HepG2 (cell line): ENCODE measurements at regions not wholly inside any gene's neighbourhood (a gene's known extent, or its start where the extent isn't known, plus 50 kb on each side); places are given as distances from the start of the nearest gene placed in this dataset.

Source experiments
- ATAC-seq: fragments of 200-7000 bp; cut with Tn5 transposase; 3 replicates; pipeline ENCODE4 v1.9.1; 2020; ENCODE audit warnings: mild to moderate bottlenecking, moderate library complexity
- BruUV-seq: library from RNA; stranded (reverse); fragments of 400-500 nt; replicated peaks from 2 replicates; lab custom pipeline; 2021; lab: Mats Ljungman, UMichigan
- CTCF ChIA-PET: fragments of 300-600 bp; formaldehyde crosslinking; extraction: SDS; loops from one replicate; lab custom pipeline; 2021; ENCODE audit warnings: low total read pairs, inconsistent platforms, low intra/inter-chr PET ratio; lab: Yijun Ruan, JAX
- POLR2A ChIA-PET: fragments of 350-600 bp; sonication (Branson Sonifier 250); formaldehyde crosslinking; loops from one replicate; lab custom pipeline; 2020; ENCODE audit warnings: antibody characterized with exemption, inconsistent platforms; lab: Yijun Ruan, JAX
- DNase-seq: peaks from one replicate; pipeline ENCODE4 v3.0.0-alpha.2; 2015; ENCODE audit warnings: low spot score
- FAIRE-seq: peaks from 3 replicates; lab custom pipeline; 2011; peaks lifted over from hg19 to GRCh38; lab: Jason Lieb, UNC
- H2AFZ ChIP-seq: one replicate; pipeline ENCODE4 v1.6.1; 2011; ENCODE audit warnings: low read length, inconsistent platforms
- H3K27ac ChIP-seq: fragments of 300-600 bp; 3 replicates; pipeline ENCODE4 v1.8.0; 2011; ENCODE audit warnings: mixed run types, mild to moderate bottlenecking, mixed read lengths, low read length, inconsistent platforms; ENCODE audit not compliant: insufficient read depth; ENCODE audit errors: extremely low read length
- H3K27me3 ChIP-seq, 2 experiments: fragments of 200-600 bp in 1 of 2; 2 replicates in 1 of 2; 3 replicates in 1 of 2; pipeline versions ENCODE4 v1.6.0 to v1.8.0; 2011; ENCODE audit warnings: low read length in 2 of 2, mild to moderate bottlenecking in 2 of 2, moderate library complexity in 2 of 2, inconsistent platforms in 1 of 2; ENCODE audit not compliant: insufficient read depth in 2 of 2, control insufficient read depth in 1 of 2
- H3K36me3 ChIP-seq, 2 experiments: fragments of 200-600 bp in 1 of 2; replicated peaks in 1 of 2; 2 replicates in 1 of 2; 3 replicates in 1 of 2; pipeline versions ENCODE4 v1.5.1 to v1.8.0; 2011; ENCODE audit warnings: low read length in 2 of 2, inconsistent platforms in 1 of 2; ENCODE audit not compliant: insufficient read depth in 2 of 2, control insufficient read depth in 1 of 2
- H3K4me1 ChIP-seq: 2 replicates; pipeline ENCODE4 v1.5.1; 2012; ENCODE audit warnings: low read length, inconsistent platforms; ENCODE audit not compliant: insufficient read depth
- H3K4me2 ChIP-seq: 2 replicates; pipeline ENCODE4 v1.6.0; 2011; ENCODE audit warnings: low read depth, low read length, inconsistent platforms
- H3K4me3 ChIP-seq, 3 experiments: fragments of 200-600 bp in 1 of 3; sonication (generic), shearing (Covaris generic) in 1 of 3; replicated peaks in 1 of 3; 2 replicates each; pipeline ENCODE4 v1.5.1; 2011 to 2016; ENCODE audit warnings: low read length in 3 of 3, inconsistent platforms in 2 of 3, low read depth in 2 of 3, mild to moderate bottlenecking in 2 of 3, control low read depth in 1 of 3, mixed read lengths in 1 of 3; ENCODE audit not compliant: insufficient read depth in 1 of 3
- H3K79me2 ChIP-seq: one replicate; pipeline ENCODE4 v1.6.1; 2011; ENCODE audit warnings: low read length, inconsistent platforms; ENCODE audit not compliant: insufficient read depth
- H3K9ac ChIP-seq: 2 replicates; pipeline ENCODE4 v1.6.0; 2011; ENCODE audit warnings: mild to moderate bottlenecking, low read depth, low read length, inconsistent platforms; ENCODE audit not compliant: insufficient read depth
- H3K9me3 ChIP-seq: 2 replicates; pipeline ENCODE4 v1.5.1; 2012; ENCODE audit warnings: mild to moderate bottlenecking, low read length
- H4K20me1 ChIP-seq: 2 replicates; pipeline ENCODE4 v1.6.0; 2011; ENCODE audit warnings: inconsistent platforms, mild to moderate bottlenecking, low read length, moderate library complexity; ENCODE audit not compliant: insufficient read depth
- MBD4 ChIP-seq: IDR thresholded peaks from 2 replicates; pipeline ENCODE4 v1.6.1; 2012; ENCODE audit warnings: low read length, inconsistent platforms, borderline replicate concordance
- NFAT5 ChIP-seq: sonication (generic); formaldehyde crosslinking; IDR thresholded peaks from 2 replicates; pipeline ENCODE4 v1.4.0; 2020; ENCODE audit warnings: missing genetic modification reagents
- NFKB2 ChIP-seq: sonication (generic); formaldehyde crosslinking; IDR thresholded peaks from 2 replicates; pipeline ENCODE4 v1.4.0; 2020; ENCODE audit warnings: missing genetic modification reagents, borderline replicate concordance
- RXRA ChIP-seq: sonication (generic); formaldehyde crosslinking; IDR thresholded peaks from 2 replicates; pipeline ENCODE4 v1.5.1; 2020; ENCODE audit warnings: missing genetic modification reagents
- ZBTB33 ChIP-seq: sonication (generic); formaldehyde crosslinking; IDR thresholded peaks from 2 replicates; pipeline ENCODE4 v1.4.0; 2020; ENCODE audit warnings: missing genetic modification reagents
- ZNF816 ChIP-seq: sonication (generic); formaldehyde crosslinking; IDR thresholded peaks from 2 replicates; pipeline ENCODE4 v1.8.0; 2022; ENCODE audit warnings: missing genetic modification reagents, mild to moderate bottlenecking, borderline replicate concordance
- WGBS: methylation state at CpG from one replicate; pipeline ENCODE4 v1.1.6; 2017; ENCODE audit warnings: low lambda C conversion rate; 5-methylcytosine and 5-hydroxymethylcytosine counted together
- in situ Hi-C: cut with HindIII; loops from 2 replicates; pipeline ENCODE4 v1.10.0; 2017; ENCODE audit warnings: low pct_unique_long_range_greater_than_20kb; ENCODE audit not compliant: extremely low pct_ligation_motif_present
- intact Hi-C: fragments of 100-400 bp; cut with micrococcal nuclease; formaldehyde crosslinking; loops from one replicate; pipeline ENCODE4 v1.10.0; 2022; ENCODE audit not compliant: unreplicated experiment
- TF ChIP-seq, protein P1 (sequence below): sonication (generic); formaldehyde crosslinking; IDR thresholded peaks from 2 replicates; pipeline ENCODE4 v1.5.1; 2020; ENCODE audit warnings: mild to moderate bottlenecking, missing genetic modification reagents, moderate library complexity
- TF ChIP-seq, protein P2 (sequence below): IDR thresholded peaks from 2 replicates; pipeline ENCODE4 v1.6.1; 2016

DNA sequence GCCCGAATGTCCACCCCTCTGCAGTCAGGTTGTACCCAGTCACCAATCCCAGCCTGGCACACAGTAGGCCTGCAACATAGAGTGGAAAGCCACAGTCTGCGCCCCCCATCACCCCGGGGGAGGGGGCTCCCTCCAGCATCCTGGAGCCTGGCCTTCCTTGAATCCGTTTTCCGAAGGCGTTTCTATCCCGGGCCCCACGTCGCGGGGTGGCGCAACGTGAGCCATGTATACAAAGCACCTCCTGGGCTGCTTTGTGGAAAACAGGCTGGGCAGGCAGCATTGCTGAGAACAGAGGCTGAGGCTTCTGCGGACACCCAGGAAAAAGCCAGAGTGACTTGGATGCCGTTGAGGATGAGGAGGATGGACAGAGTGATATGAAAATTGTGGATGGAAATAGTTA, 103.3 kb upstream of the USP29 start:
- no peak for TF ChIP-seq ZNF816 (CRISPR knock-in tag)
- peak; percentile 90 for TF ChIP-seq ZBTB33 (CRISPR knock-in tag)
- TF ChIP-seq, protein P1, sequence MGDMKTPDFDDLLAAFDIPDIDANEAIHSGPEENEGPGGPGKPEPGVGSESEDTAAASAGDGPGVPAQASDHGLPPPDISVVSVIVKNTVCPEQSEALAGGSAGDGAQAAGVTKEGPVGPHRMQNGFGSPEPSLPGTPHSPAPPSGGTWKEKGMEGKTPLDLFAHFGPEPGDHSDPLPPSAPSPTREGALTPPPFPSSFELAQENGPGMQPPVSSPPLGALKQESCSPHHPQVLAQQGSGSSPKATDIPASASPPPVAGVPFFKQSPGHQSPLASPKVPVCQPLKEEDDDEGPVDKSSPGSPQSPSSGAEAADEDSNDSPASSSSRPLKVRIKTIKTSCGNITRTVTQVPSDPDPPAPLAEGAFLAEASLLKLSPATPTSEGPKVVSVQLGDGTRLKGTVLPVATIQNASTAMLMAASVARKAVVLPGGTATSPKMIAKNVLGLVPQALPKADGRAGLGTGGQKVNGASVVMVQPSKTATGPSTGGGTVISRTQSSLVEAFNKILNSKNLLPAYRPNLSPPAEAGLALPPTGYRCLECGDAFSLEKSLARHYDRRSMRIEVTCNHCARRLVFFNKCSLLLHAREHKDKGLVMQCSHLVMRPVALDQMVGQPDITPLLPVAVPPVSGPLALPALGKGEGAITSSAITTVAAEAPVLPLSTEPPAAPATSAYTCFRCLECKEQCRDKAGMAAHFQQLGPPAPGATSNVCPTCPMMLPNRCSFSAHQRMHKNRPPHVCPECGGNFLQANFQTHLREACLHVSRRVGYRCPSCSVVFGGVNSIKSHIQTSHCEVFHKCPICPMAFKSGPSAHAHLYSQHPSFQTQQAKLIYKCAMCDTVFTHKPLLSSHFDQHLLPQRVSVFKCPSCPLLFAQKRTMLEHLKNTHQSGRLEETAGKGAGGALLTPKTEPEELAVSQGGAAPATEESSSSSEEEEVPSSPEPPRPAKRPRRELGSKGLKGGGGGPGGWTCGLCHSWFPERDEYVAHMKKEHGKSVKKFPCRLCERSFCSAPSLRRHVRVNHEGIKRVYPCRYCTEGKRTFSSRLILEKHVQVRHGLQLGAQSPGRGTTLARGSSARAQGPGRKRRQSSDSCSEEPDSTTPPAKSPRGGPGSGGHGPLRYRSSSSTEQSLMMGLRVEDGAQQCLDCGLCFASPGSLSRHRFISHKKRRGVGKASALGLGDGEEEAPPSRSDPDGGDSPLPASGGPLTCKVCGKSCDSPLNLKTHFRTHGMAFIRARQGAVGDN (CRISPR knock-in tag) = peak; percentile 23; the same call in 1 of the 2 replicates
- no peak for TF ChIP-seq RXRA (CRISPR knock-in tag)
- TF ChIP-seq, protein P2, sequence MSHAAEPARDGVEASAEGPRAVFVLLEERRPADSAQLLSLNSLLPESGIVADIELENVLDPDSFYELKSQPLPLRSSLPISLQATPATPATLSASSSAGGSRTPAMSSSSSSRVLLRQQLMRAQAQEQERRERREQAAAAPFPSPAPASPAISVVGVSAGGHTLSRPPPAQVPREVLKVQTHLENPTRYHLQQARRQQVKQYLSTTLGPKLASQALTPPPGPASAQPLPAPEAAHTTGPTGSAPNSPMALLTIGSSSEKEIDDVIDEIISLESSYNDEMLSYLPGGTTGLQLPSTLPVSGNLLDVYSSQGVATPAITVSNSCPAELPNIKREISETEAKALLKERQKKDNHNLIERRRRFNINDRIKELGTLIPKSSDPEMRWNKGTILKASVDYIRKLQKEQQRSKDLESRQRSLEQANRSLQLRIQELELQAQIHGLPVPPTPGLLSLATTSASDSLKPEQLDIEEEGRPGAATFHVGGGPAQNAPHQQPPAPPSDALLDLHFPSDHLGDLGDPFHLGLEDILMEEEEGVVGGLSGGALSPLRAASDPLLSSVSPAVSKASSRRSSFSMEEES = no peak
- no peak for TF ChIP-seq NFAT5 (CRISPR knock-in tag)
- TF ChIP-seq MBD4 = no peak
- 0 out of 2 replicates have a peak, but pooled peaks have one; percentile 20 for TF ChIP-seq NFKB2 (CRISPR knock-in tag)
- ChIA-PET POLR2A (no interaction called here), CTCF (no interaction called here)
- no peak for ATAC-seq
- no peak for FAIRE-seq
- no peaks in the 10 kb centered on the region; a peak in 1 of 5 replicates for H3K27me3 ChIP-seq
- no peak overlapping the region for H3K9ac ChIP-seq
- DNase-seq = no peak
- H3K9me3 ChIP-seq = no peaks in the 10 kb centered on the region; the same call in 1 of the 2 replicates
- no peaks in the 10 kb centered on the region for H3K36me3 ChIP-seq
- no peak overlapping the region for H3K4me2 ChIP-seq
- BruUV-seq = no TSS peak
- intact Hi-C loops = no loop called here
- no peaks in the 10 kb centered on the region for H4K20me1 ChIP-seq
- no peaks in the 10 kb centered on the region for H3K79me2 ChIP-seq
- 73% methylated on average over 13 of the region's 14 CpGs for WGBS
- in situ Hi-C loops = no loop called here
- no peak overlapping the region for H2AFZ ChIP-seq
- H3K4me3 ChIP-seq = no peak overlapping the region
- H3K27ac ChIP-seq = no peak overlapping the region
- peaks cover 6% of the 10 kb centered on the region for H3K4me1 ChIP-seq
